ENCODE measurements at regions not wholly inside any gene's neighbourhood (a gene's known extent, or its start where the extent isn't known, plus 50 kb on each side); places are given as distances from the start of the nearest gene placed in this dataset.

DNA sequence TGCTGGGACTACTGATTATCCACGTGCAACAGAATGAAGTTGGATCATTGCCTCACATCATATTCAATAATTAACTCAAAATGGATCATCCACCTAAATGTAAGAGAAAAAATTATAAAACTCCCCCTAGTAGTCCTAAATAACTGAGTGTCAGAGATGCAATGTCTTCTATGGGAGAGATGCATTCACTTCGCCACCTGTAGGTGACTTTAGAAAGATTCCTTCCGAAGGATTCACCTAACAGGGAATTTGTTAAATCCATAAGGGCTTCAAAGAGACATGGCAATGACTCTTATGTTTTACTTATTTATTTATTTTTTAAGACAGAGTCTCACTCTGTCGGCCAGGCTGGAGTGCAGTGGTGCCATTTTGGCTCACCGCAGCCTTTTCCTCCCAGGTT lies 526.0 kb downstream of the MTRR start:
- DNase-seq (ENCODE audit: low read depth), result no peak
- H3K4me3 ChIP-seq (ENCODE audit: control insufficient read depth, low read depth, low read length), result no peak overlapping the region
- TF ChIP-seq, protein P1, sequence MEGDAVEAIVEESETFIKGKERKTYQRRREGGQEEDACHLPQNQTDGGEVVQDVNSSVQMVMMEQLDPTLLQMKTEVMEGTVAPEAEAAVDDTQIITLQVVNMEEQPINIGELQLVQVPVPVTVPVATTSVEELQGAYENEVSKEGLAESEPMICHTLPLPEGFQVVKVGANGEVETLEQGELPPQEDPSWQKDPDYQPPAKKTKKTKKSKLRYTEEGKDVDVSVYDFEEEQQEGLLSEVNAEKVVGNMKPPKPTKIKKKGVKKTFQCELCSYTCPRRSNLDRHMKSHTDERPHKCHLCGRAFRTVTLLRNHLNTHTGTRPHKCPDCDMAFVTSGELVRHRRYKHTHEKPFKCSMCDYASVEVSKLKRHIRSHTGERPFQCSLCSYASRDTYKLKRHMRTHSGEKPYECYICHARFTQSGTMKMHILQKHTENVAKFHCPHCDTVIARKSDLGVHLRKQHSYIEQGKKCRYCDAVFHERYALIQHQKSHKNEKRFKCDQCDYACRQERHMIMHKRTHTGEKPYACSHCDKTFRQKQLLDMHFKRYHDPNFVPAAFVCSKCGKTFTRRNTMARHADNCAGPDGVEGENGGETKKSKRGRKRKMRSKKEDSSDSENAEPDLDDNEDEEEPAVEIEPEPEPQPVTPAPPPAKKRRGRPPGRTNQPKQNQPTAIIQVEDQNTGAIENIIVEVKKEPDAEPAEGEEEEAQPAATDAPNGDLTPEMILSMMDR (conservative IDR thresholded peaks at IDR 0.05; ENCODE audit: control insufficient read depth, insufficient read depth, low read depth, low read length), result no peak

DNA sequence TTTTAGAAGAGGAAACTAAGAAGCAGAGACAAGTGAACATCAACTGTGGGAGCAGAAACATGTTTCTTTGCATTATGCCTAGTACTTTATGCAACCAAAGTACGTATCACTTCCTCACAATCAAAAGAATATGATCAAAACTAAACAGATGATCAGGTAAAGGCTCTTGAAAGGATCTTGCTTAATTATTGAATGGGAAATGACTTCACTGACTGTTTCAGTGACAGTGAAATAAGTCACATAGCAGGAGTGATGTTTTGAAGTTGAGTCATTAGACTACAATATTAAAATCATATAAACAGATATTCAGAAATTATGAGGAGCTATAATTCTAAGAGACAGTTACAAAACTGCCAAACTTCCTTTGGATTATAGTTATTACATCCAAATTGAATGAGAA lies 527.3 kb downstream of the MTRR start:
- DNase-seq (ENCODE audit: low read depth), result peak; percentile 3
- H3K4me3 ChIP-seq (ENCODE audit: control insufficient read depth, low read depth, low read length), result no peak overlapping the region
- TF ChIP-seq, protein P1 (conservative IDR thresholded peaks at IDR 0.05; ENCODE audit: control insufficient read depth, insufficient read depth, low read depth, low read length), result no peak

DNA sequence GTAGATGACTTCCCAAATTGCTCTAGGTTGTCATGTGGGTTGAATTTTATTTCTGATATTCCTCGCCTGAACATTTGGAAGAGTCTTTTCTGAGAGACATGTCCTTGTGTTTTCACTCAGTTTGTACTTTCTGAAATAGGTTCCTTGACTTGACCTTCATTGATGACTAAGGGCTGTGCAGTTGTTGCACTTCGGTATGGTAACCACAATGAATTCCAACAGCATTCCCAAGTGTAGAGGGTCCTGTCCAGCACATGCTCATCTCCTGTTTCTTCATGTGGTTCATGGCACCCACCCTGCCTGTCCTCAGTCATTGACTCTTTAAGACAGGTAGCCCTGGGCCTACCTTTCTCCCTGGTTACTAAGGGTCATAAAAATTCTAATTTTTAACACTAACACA lies 527.8 kb downstream of the MTRR start:
- DNase-seq (ENCODE audit: low read depth), result peak; percentile 18
- TF ChIP-seq, protein P1 (conservative IDR thresholded peaks at IDR 0.05; ENCODE audit: control insufficient read depth, insufficient read depth, low read depth, low read length), result no peak
- H3K4me3 ChIP-seq (ENCODE audit: control insufficient read depth, low read depth, low read length), result no peak overlapping the region

DNA sequence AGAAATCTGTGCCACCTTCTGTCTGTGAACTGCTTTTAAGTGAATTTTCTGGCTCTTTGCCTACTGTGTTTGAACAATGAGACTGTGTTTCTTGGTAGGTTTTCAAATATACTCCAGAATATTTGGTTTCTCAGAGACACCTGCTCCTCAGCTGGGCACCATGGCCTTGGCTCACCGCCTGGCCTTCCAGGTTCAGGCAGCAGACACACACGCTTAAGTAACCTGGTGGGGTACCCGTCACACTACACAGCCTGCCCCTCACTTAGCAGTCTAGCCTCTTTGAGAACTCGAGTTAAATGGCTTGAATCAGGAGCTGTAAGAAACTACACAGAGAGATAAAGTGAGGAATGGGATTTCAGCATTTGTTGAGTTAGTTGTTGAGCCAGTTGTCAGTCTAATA lies 530.5 kb downstream of the MTRR start:
- H3K4me3 ChIP-seq (ENCODE audit: control insufficient read depth, low read depth, low read length), result no peak overlapping the region
- TF ChIP-seq, protein P1 (conservative IDR thresholded peaks at IDR 0.05; ENCODE audit: control insufficient read depth, insufficient read depth, low read depth, low read length), result no peak
- no peak for DNase-seq (ENCODE audit: low read depth)

DNA sequence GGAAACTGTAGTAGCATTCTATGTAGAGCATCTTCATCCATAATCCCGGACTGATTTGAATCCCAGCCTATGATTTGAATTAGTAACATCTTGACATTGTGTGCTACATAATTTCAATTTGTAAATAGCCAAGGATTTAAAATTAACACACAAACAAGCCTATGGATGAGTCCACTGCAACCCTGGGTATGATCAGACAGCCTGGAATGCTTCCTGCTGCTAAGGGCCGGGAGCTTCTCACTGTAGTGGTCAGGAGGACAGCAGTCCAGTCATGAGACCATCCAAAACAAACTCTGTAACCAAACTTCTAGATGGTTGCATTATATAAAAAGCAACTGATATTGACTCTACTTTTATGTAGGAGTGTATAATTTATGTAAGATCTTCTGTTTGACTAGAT lies 539.3 kb downstream of the MTRR start:
- no peak overlapping the region for H3K4me3 ChIP-seq (ENCODE audit: control insufficient read depth, low read depth, low read length)
- DNase-seq (ENCODE audit: low read depth), result no peak
- TF ChIP-seq, protein P1 (conservative IDR thresholded peaks at IDR 0.05; ENCODE audit: control insufficient read depth, insufficient read depth, low read depth, low read length), result no peak

DNA sequence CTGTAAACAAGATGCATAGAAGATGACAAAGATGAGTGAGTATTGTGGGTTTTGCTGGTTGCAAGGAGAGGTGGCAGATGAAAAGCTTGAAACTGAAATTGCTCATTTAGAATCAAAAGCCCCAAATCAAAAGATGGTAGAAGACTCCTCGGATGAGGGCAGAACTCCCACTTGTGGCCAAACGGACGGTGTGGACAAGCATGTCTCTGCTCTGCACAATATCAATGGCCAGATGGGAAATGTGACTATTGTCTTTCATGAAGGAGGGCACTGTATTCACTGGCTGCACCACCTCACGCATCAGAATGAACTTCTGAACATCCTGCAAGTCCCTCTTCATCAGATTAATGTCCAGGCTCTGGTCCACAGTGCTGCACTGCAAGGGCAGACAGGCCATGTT lies 541.7 kb downstream of the MTRR start:
- no peak for DNase-seq (ENCODE audit: low read depth)
- TF ChIP-seq, protein P1 (conservative IDR thresholded peaks at IDR 0.05; ENCODE audit: control insufficient read depth, insufficient read depth, low read depth, low read length), result no peak
- no peak overlapping the region for H3K4me3 ChIP-seq (ENCODE audit: control insufficient read depth, low read depth, low read length)

DNA sequence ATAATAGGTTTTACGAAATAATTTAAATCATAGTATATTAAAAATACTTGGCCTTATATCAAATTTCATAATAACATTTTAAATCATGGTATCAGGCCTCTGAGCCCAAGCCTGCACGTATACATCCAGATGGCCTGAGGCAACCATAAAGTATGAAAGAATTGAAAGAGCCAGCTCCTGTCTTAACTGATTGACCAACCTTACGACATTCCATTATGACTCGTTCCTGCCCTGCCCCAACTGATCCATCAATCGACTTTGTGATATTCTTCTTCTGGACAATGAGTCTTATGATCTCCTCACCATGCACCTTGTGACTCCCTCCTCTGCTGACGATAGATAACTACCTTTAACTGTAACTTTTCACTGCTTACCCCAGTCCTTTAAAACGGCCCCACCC lies 545.0 kb downstream of the MTRR start:
- no peak overlapping the region for H3K4me3 ChIP-seq (ENCODE audit: control insufficient read depth, low read depth, low read length)
- TF ChIP-seq, protein P1 (conservative IDR thresholded peaks at IDR 0.05; ENCODE audit: control insufficient read depth, insufficient read depth, low read depth, low read length), result no peak
- DNase-seq (ENCODE audit: low read depth), result no peak

Measured in fibroblast of mammary gland (primary cell).